Hematopoietic multipotent progenitor cell treated with erythropoietin and hydrocortisone succinate and interleukin-3 and kit ligand, for 15 days (in vitro differentiated cells): ENCODE measurements at regions not wholly inside any gene's neighbourhood (a gene's known extent, or its start where the extent isn't known, plus 50 kb on each side); places are given as distances from the start of the nearest gene placed in this dataset.
"Not testable (repeated sequence)": the region's sequence is repeated elsewhere in the genome, so short reads cannot be mapped to it uniquely, and the experiment has no call there.

ENCODE experiments used
- DNase-seq: peaks from one replicate; pipeline ENCODE4 v3.0.0-alpha.2; 2015; ENCODE audit warnings: low spot score

GRCh38 chr2:52292801-52293200, 1260.9 kb upstream of the NRXN1 start:
- no peak for DNase-seq

DNA sequence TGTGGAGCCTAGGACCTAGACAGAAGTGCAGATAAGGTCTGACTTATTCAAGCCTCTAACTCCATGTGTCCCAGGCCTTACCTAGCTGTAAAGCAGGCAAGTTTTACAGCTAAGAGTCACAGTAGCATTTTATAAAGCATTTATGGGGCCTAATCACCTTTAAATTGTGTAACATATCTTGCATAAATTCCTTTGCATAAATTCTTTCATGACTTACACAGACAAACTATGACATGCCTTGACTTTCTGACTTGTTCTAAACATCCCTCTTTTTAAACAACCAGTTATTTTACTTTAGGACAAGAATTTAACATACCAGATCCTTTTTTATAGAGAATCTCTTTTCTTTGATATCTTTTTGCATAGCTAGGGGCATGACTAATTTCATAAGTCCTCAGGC, 1257.8 kb upstream of the NRXN1 start:
- DNase-seq, result no peak

DNA sequence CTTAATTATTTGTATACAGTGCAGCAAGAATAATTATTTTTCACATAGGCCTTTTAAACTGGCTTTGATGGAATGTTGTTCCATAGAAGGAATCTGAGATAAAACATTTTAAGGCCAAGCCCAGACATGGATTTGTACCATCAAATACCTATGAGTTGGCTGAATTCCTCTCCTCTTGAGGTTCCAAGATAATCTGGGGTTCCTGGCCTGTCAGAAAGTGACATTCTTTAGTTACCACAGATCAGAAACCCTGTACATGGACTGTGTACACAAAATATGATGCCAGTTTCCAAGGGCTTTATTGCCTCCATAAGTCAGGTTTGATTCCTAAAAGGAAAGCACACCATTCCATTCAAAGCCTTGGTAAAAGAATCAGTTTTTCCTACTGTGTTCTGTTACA, 1256.7 kb upstream of the NRXN1 start:
- DNase-seq, result no peak

DNA sequence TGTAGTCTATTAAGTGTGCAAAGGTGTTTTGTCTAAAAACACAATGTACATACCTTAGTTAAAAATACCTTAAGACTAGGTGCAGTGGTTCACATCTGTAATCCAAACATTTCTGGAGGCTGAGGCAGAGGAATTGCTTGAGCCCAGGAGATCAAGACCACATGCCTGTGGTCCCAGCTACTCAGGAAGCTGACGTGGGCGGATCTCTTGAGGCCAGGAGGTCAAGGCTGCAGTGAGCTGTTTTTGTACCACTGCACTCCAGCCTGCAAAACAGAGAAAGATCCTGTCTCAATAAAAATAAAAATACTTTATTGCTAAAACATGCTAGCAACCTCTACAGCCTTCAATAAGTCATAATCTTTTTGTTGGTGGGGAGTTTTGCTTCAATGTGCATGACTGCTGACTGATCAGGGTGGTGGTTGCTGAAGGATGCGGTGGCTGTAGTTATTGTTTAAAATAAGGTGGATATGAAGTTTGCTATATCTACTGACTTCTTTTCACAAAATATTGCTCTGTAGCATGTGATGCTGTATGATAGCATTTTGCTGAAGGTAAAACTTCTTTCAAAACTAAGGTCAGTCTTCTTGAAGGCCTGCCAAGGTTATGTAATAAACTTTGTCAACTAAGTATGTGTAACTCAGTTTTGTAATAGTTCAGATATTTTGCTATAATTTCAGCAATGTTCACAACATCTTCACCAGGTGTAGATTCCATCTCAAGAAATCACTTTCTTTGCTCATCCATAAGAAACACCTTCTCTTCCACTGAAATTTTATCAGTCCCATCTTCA, 1238.0 kb upstream of the NRXN1 start:
- DNase-seq, result no peak

DNA sequence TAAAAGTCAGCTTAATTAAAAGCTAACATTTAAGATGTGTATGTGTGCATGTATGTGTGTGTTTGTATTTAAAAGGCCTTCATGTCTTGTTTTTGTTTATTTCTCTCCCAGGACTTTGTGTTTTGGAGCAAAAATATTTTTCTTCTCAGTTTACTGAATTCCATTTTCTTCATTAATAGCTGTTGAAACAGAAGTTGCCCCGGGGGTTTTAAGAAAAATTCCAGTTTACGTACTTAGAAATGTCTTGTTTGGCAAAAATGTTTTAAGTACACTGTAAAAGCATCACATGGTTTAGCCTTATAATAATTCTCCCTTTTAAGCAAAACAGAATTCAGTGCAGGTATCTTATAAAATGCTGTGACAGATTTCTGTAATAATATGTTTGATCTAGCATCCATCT, 1233.0 kb upstream of the NRXN1 start:
- DNase-seq, result no peak

- DNase-seq, result no peak
These were observed 1232.6 kb upstream of the NRXN1 start for GRCh38 chr2:52264488-52264887.

DNA sequence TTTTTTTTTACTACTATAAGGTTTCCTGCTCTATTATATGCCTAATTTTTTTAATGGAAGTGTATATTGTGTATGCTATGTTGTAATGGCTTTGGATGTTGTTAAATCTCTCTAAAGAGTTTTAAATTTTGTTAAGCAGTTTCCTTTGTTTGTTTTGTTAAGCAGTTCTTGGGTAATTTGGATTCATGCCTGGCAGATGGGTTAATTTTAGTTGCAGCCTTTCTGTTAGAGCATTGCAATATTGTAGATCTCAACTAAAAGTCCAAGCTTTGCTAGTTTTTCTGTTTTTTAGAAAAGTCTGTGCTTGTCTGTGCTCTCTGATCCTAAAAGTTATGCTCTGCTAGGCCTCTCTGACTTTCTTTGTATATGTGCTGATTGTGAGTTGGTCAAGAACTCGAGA, 1229.0 kb upstream of the NRXN1 start:
- no peak for DNase-seq

DNA sequence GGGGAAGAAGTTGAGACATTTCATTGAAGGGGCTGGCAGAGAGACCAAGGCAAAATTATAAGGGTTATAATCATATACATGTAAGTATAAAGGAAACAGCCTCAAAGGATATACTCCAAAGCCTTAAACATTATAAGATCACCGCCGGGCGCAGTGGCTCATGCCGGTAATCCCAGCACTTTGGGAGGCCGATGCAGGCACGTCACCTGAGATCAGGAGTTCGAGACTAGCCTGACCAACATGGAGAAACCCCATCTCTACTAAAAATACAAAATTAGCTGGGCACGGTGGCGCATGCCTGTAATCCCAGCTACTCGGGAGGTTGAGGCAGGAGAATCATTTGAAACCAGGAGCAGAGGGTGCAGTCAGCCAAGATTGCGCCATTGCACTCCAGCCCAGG, 1227.0 kb upstream of the NRXN1 start:
- DNase-seq, result not testable (repeated sequence)

DNA sequence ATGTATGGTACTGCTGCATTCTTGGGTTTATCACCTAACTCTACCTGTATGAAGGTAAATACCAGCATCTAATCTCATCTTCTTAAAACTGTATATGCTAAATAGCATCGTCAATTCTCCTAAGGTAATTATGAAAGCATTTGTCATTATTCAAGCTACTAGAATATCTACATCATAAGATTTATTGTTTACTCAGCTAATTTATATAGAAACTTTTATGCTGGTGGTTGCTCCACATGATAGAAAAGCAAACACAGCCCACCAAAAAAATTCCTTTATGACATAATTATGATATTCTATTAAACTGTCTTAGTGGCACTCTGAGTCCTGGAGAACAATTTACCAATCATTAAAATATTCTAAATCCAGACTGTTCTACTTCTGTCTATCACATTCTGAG, 1226.1 kb upstream of the NRXN1 start:
- no peak for DNase-seq

DNA sequence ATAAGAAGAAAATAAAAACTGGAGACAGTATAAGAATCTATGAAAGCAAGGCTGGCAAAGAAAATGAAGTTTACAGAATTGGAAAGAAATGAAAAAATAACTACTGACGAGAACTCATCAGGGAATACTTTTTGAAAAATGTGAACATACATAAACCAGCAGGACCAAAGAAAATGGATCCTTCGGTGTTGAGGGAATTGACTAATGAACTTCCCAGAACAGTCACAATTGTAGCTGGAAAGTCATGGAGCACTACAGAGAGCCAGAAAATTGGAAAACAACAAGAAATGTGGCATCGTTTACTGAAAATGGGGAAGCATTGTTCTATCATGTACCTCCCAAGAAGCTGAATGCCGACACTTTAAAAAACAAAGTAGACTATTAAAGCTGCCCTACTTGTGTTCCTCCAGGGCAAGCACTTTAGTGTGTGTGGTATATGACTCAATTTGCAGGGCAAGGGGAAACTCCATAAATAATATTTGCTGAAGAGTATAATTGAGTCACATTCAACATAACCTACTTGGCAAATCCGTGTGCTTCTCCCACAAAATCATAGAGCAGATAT, 1221.6 kb upstream of the NRXN1 start:
- no peak for DNase-seq

DNA sequence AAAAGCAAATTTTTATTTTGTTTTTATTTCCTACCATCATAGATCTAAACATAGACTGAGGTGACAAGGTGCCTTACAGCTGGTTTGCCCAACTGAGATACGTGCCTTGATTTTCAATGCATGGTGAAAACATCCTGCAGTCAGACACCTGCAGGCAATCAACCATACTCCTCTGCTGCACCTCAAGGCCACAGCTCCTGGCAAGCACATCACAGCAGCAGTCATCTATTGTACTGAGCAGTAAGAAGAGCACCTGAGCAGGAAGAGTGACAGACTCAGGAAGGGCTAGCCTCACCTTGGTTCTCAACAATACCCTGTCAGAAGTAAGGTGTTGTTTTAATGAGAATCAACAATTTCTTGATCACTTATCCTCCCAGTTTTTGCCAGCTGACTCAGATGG, 1206.8 kb upstream of the NRXN1 start:
- DNase-seq, result no peak

- DNase-seq, result no peak
These were observed 1190.2 kb upstream of the NRXN1 start for GRCh38 chr2:52222128-52222527.

GRCh38 chr2:52220393-52220792, 1188.5 kb upstream of the NRXN1 start:
- no peak for DNase-seq

GRCh38 chr2:52210611-52211010, 1178.7 kb upstream of the NRXN1 start:
- no peak for DNase-seq

GRCh38 chr2:52210161-52210560, 1178.2 kb upstream of the NRXN1 start:
- DNase-seq, result no peak

- DNase-seq, result no peak
These were observed 1162.4 kb upstream of the NRXN1 start for GRCh38 chr2:52194342-52194741.

- DNase-seq, result no peak
These were observed 1161.9 kb upstream of the NRXN1 start for GRCh38 chr2:52193804-52194203.

DNA sequence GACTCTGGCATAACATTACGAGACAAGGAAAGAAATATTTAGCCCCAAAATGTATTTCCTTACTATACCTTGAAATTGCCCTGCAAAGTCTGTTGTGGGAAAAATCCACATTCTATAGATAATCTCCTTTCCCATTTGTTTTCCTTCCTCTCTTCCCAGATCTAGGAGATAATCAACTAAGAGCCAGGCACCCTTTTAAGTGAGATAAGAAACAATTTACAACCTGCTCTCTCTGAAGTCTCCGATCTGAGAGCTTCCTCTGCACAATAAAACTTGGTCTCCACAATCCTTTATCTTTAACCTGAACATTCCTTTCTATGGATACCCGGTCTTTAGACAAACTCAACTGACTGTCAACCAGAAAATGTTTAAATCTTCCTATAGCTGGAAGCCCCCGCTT, 1160.7 kb upstream of the NRXN1 start:
- DNase-seq, result no peak

GRCh38 chr2:52181080-52181479, 1149.1 kb upstream of the NRXN1 start:
- DNase-seq, result no peak

GRCh38 chr2:52178845-52179244, 1146.9 kb upstream of the NRXN1 start:
- DNase-seq, result no peak

- DNase-seq, result no peak
These were observed 1113.1 kb upstream of the NRXN1 start for GRCh38 chr2:52145005-52145404.

- no peak for DNase-seq
These were observed 1112.7 kb upstream of the NRXN1 start for GRCh38 chr2:52144590-52144989.

DNA sequence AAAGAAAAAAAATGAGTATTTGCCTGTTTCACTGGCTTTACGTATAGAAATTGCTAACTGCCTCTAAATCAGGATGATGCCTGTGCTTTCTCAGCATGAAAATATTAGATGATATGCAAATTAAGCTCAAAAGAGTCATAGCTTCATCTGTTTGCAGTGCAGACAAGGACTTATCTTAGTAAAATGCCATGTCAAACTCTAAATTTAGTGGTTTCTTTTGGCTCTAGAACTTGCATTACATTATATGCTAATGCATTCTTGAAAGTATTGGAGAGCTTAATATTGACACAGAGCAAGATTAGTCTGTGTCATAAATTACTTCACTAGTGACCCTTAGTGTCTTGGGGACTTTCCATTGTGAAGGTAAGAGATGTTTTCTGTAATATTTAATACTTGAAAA, 1109.1 kb upstream of the NRXN1 start:
- no peak for DNase-seq

- DNase-seq, result no peak
These were observed 1107.3 kb upstream of the NRXN1 start for GRCh38 chr2:52139241-52139640.
